ENCODE measurements at regions not wholly inside any gene's neighbourhood (a gene's known extent, or its start where the extent isn't known, plus 50 kb on each side); places are given as distances from the start of the nearest gene placed in this dataset.
A peak's percentile ranks its signal among the peaks of the same experiment; 100 is the strongest.
"Not testable (repeated sequence)": the region's sequence is repeated elsewhere in the genome, so short reads cannot be mapped to it uniquely, and the experiment has no call there.

DNA sequence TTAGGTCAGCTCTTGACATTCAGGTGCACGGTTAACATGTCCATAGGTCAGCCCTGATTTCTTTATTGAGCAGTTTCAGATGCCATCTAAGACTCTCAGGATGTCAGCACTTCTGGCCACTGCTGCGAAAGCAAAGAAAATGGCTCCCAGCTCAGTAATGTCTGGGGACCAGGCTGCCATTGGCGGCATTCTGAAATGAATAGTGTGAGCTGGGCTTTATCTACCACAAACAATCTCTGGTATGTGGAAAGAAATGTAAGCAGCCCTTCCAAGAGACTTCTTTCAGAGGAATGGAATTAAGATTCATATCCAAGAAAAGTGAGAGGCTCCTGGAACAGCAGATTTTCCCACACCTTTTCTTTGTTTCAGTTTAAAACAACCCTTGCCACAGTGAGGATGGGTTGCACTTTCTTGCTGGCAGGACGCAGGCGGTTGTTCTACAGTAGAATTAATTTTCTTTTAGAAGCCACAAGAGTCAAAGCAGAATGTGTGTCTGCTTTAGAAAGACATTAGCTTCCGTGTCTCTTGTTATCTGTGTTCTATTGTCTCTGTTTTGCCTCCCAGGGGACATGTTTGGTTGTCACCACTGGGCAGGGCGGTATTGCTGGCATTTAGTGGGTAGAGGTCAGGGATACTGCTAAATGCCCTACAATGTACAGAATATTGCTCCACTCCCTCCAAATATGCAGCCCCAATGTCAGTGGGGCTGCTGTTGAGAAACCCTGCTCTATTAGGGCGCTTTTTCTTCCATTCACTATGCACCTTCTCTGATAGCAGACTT is 149.9 kb upstream of the ANKH start:
- no peak for DNase-seq (ENCODE audit: low read depth)

GRCh38 chr5:15020736-15021135 is 149.2 kb upstream of the ANKH start:
- no peak for DNase-seq (ENCODE audit: low read depth)

GRCh38 chr5:15014809-15015208 is 143.2 kb upstream of the ANKH start:
- no peak for DNase-seq (ENCODE audit: low read depth)

DNA sequence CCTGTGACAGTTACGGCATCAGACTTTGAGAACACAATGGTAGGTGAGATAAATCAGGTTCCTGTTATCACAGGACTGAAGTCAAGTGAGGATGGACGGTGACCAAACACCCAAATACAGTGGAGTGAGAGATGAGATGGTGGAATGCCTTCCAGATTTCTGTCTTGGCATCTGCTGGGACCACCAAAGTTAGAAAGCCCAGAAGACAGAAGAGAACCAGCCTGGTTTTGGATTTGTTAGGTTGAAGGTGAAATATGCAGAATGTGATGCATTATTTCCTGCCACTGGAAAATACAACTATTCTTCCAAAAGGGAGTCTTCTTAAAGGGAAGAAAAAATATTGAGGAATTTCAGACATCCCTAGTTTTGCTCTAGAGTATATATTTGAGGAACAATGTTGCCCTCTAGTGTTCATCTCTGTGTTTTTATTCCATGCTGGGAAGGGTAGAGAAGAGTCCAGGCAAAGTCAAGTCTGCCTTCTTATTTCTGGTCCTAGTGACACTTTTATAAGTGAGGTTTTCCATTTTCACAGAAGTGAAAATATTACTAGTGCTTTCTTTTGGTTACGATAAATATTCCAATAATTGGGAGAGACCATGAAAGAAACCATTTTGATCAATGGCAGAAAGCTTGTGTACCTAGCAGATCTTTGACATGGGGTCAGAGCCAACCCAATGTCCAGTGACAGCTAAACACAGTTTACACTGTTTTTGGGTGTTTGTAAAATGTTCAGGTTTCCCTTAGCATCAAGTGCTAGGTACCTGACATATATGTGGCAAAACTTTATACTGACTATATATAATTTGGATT is 142.3 kb upstream of the ANKH start:
- DNase-seq (ENCODE audit: low read depth) = no peak

DNA sequence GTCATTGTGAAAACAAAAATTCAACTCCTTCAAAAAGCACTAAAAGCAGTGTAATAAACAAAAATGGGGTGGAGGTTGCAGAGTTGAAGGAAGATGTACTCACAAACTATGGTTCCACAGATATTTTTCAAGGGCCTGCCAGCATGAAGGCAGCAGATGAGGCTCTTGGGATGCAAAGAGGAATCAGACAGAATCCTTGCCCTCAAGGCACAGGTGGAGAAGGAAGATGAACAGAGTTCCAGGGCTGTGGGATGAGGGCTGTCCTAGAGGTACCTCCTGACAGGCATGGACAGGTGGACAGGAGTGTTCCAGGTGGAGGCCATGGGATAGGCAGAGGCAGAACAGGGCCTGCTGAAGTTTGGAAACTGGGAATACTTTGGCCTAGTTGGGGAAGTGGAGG is 140.5 kb upstream of the ANKH start:
- no peak for DNase-seq (ENCODE audit: low read depth)

DNA sequence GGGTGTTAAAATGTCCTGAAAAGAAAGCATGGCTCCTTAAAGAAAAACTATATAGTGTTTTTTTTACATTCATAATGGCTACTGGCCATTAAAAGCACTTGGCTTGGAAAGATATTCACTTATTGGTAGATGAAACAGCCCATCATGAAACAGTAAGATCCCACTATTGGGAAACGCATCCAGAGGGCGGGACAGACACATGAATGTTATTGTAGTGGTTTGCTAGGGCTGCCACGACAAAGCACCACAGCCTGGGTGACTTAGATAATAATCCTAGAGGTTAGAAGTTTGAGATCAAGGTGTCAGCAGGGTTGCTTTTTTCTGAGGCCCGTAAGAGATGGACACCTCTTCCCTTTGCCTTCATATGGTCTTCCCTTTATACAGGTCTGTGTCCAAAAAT is 139.4 kb upstream of the ANKH start:
- no peak for DNase-seq (ENCODE audit: low read depth)

- no peak for DNase-seq (ENCODE audit: low read depth)
Measured at GRCh38 chr5:15009420-15009819, 137.8 kb upstream of the ANKH start.

DNA sequence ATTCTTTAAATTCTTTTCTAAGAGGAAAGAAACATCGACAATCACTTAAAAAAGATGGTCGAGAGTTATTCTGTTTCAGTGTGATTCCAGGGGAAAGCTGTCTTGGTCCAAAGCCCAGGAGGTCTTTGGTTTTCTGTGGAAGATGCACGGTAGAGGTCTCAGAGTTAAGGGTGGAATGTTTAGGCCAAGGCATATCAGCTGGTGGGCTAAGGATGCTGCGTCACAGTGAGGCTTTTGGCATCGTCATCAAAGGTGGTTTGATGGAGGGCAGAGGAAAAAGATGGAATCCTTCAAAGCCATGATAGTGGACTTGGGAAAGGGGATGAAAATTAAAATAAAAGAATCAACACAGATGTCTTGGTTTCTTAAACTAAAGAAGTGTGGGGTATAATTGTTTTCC is 137.3 kb upstream of the ANKH start:
- no peak for DNase-seq (ENCODE audit: low read depth)

DNA sequence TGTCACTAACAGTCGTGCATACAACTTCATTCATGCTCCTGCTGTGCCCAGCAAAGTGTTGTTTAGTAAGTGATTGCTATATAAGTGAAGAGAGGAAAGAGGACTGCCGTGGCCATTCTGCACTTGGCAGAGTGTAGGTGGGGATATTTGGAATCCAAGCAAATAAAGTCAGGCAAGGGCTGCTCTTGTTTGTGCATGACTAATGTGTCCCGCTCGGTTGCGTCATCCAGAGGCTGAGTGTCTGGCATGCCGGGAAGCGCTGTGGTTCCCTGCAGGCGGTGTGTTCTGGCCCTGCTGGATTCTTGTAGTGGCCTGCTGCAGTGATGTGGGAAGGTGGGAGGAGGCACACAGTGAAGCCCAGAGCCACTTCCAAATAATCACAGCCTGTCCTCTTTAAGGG is 136.9 kb upstream of the ANKH start:
- no peak for DNase-seq (ENCODE audit: low read depth)

- no peak for DNase-seq (ENCODE audit: low read depth)
Measured at GRCh38 chr5:15007646-15008045, 136.1 kb upstream of the ANKH start.

DNA sequence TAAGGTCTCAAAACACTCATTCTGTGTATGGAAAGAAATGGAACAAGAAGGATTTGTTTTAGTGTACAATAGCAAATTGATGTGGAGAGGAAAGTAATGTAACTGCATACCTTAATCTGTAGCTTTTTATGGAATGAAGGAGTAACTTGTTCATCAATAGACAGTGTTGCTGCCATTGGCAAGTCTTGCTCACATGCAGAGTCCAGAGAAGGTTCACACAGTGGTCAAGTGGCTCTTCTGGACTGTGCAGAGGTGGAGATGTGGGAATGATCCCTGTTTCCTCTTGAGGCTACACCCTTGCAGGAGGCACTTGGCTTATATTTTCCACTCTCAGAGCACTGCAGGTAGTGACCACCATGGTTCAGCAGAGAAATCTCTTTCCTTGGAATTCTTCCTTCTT is 132.9 kb upstream of the ANKH start:
- DNase-seq (ENCODE audit: low read depth) = no peak

- DNase-seq (ENCODE audit: low read depth) = peak; percentile 46
Measured at GRCh38 chr5:15003511-15003920, 131.9 kb upstream of the ANKH start.

GRCh38 chr5:15002791-15003190 is 131.2 kb upstream of the ANKH start:
- DNase-seq (ENCODE audit: low read depth) = no peak

DNA sequence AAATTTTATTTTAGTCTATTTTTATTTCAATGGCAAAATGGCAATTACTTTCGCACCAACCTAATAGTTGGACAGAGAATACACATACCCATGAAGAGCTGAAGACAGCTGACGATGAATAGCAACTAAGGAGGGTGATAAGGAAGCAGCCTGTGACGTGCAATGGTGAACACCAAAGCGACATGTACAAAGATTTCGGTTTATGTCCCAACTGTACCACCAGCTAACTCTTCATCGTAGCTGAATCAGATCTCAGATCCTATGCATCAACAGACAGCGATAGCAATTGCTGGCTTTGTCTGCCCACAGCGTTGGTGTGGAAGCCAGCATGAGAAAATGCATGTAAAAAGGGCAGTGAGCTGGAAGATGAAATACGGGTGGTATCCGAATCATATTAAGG is 130.6 kb upstream of the ANKH start:
- no peak for DNase-seq (ENCODE audit: low read depth)

DNA sequence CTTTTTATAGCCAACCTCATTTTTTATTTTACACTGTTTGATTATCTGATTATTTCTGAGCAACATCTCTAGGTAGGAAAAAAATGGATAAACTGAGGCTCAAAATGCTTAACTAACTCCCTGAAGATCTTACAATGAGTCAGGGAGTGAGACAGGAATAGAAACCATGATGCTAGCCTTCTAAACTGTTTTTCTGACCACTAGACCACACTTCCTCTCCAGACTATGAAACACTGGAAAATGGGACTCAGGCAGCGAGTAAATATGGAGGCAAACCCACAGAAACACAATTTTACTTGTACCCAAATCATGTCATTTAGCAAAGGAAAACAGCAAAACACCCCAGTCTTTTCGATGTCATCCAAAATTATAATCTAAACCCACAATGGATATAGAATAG is 129.9 kb upstream of the ANKH start:
- no peak for DNase-seq (ENCODE audit: low read depth)

DNA sequence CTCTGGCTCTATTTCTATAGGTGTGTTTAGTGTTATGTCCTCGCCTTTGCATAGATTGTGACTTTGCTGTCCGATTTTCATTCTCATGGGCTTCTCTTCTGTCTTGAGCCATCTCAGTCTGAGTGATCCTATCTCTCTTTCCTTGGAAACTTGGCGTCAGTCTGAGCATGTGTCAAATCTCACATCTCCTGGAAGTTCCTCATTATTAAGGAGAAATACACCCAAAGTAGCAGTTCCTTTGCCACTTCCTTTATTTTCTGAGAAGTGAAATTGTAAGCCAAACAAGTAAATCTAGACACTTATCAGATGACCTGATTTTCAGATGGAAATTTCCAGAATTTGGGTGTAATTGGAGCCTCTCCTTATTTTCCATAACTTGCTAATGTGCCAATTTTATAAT is 126.9 kb upstream of the ANKH start:
- no peak for DNase-seq (ENCODE audit: low read depth)

DNA sequence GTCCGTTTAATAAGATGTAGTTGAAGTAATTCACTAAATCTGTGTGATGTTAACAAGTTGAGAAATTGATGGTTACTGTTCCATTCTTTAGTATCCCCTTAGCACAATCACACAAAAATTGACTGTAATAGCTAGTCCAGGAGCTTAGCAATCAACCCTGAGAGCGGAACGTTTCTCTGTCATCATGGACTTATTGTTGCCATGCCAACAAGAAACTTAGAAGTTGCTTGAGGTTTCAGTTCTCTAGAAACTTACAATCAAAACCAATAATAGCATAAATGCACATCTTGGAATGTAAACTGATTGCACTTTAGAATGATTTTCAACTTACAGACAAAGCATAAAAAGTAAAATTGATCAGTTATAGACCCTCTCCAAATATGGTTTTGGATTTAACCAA is 125.4 kb upstream of the ANKH start:
- DNase-seq (ENCODE audit: low read depth) = no peak

GRCh38 chr5:14995229-14995628 is 123.7 kb upstream of the ANKH start:
- no peak for DNase-seq (ENCODE audit: low read depth)

DNA sequence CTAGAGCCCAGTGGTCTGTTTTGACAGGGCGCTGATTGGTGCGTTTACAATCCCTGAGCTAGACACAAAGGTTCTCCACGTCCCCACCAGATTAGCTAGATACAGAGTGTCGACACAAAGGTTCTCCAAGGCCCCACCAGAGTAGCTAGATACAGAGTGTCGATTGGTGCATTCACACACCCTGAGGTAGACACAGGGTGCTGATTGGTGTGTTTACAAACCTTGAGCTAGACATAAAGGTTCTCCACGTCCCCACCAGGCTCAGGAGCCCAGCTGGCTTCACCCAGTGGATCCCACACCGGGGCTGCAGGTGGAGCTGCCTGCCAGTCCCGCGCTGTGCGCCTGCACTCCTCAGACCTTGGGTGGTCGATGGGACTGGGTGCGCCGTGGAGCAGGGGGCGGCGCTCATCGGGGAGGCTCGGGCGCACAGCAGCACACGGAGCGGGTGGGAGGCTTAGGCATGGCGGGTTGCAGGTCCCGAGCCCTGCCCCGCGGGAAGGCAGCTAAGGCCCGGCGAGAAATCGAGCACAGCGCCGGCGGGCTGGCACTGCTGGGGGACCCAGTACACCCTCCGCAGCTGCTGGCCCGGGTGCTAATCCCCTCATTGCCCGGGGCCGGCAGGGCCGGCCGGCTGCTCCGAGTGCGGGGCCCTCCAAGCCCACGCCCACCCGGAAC is 122.0 kb upstream of the ANKH start:
- not testable (repeated sequence) for DNase-seq (ENCODE audit: low read depth)

GRCh38 chr5:14992751-14993458 is 121.3 kb upstream of the ANKH start:
- peak; percentile 36 for DNase-seq (ENCODE audit: low read depth)

GRCh38 chr5:14988223-14988622 is 116.6 kb upstream of the ANKH start:
- no peak for DNase-seq (ENCODE audit: low read depth)

DNA sequence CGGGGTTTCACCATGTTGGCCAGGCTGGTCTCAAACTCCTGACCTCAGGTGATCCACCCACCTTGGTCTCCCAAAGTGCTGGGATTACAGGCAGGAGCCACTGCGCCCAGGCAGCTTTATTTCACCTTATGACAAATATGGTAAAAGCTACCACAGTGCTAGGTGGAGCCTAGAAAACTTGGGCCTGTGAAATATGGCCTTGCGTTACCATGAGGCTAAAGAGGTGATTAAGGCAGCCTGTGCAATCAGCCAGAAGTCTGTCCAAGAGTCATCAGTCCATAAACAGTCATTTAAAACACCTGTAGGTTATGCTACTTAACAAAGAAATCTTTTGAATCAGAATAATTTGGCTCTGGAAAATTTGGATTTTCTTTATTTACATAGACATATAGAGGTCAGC is 114.8 kb upstream of the ANKH start:
- DNase-seq (ENCODE audit: low read depth) = no peak
